H9 (cell line): ENCODE measurements at regions not wholly inside any gene's neighbourhood (a gene's known extent, or its start where the extent isn't known, plus 50 kb on each side); places are given as distances from the start of the nearest gene placed in this dataset.

Source experiments
- DNase-seq: peaks from one replicate; pipeline ENCODE4 v3.0.0-alpha.2; 2017
- H2AFZ ChIP-seq: one replicate; pipeline ENCODE4 v1.6.1; 2013; ENCODE audit warnings: mild to moderate bottlenecking, low read length, control low read depth, moderate library complexity
- H2AK5ac ChIP-seq: 2 replicates; pipeline ENCODE4 v1.6.1; 2013; ENCODE audit warnings: low read length, control low read depth, mixed read lengths; ENCODE audit not compliant: insufficient read length
- H2BK120ac ChIP-seq: one replicate; pipeline ENCODE4 v1.6.1; 2013; ENCODE audit warnings: low read depth, mild to moderate bottlenecking, low read length, control low read depth, inconsistent platforms; ENCODE audit not compliant: poor library complexity, severe bottlenecking
- H2BK12ac ChIP-seq: 2 replicates; pipeline ENCODE4 v1.6.1; 2013; ENCODE audit warnings: low read length, control low read depth, mixed read lengths, low read depth; ENCODE audit not compliant: insufficient read length
- H2BK15ac ChIP-seq: 2 replicates; pipeline ENCODE4 v1.6.1; 2013; ENCODE audit warnings: low read depth, low read length, control low read depth
- H2BK20ac ChIP-seq: one replicate; pipeline ENCODE4 v1.6.1; 2013; ENCODE audit warnings: low read depth, mild to moderate bottlenecking, low read length, control low read depth, inconsistent platforms; ENCODE audit not compliant: poor library complexity, severe bottlenecking
- H2BK5ac ChIP-seq: 2 replicates; pipeline ENCODE4 v1.6.1; 2013; ENCODE audit warnings: low read length, control low read depth, mixed read lengths; ENCODE audit not compliant: insufficient read length
- H3K14ac ChIP-seq: 2 replicates; pipeline ENCODE4 v1.6.1; 2013; ENCODE audit warnings: low read length, control low read depth; ENCODE audit not compliant: insufficient read depth
- H3K18ac ChIP-seq: 2 replicates; pipeline ENCODE4 v1.6.1; 2013; ENCODE audit warnings: low read depth, mild to moderate bottlenecking, mixed read lengths, low read length, control low read depth; ENCODE audit not compliant: insufficient read length
- H3K23ac ChIP-seq: 2 replicates; pipeline ENCODE4 v1.6.1; 2013; ENCODE audit warnings: low read length, control low read depth, mixed read lengths, low read depth; ENCODE audit not compliant: insufficient read length
- H3K23me2 ChIP-seq: 2 replicates; pipeline ENCODE4 v1.6.1; 2013; ENCODE audit warnings: low read depth, mild to moderate bottlenecking, mixed read lengths, low read length, control low read depth; ENCODE audit not compliant: insufficient read length, poor library complexity, severe bottlenecking
- H3K27ac ChIP-seq: 2 replicates; pipeline ENCODE4 v1.5.1; 2013; ENCODE audit warnings: low read length, control low read depth, mixed read lengths, low read depth; ENCODE audit not compliant: insufficient read length
- H3K27me3 ChIP-seq: 2 replicates; pipeline ENCODE4 v1.6.1; 2013; ENCODE audit warnings: low read length, control low read depth, inconsistent platforms; ENCODE audit not compliant: insufficient read depth
- H3K4ac ChIP-seq: 2 replicates; pipeline ENCODE4 v1.6.1; 2013; ENCODE audit warnings: low read depth, mild to moderate bottlenecking, control low read depth, inconsistent platforms, low read length, moderate library complexity
- H3K4me1 ChIP-seq: 2 replicates; pipeline ENCODE4 v1.6.1; 2013; ENCODE audit warnings: low read length, control low read depth, inconsistent platforms; ENCODE audit not compliant: insufficient read depth
- H3K4me2 ChIP-seq: 2 replicates; pipeline ENCODE4 v1.6.1; 2013; ENCODE audit warnings: low read length, control low read depth, mixed read lengths; ENCODE audit not compliant: insufficient read length, insufficient read depth
- H3K56ac ChIP-seq: 2 replicates; pipeline ENCODE4 v1.6.1; 2013; ENCODE audit warnings: low read depth, mild to moderate bottlenecking, mixed read lengths, low read length, control low read depth; ENCODE audit not compliant: insufficient read length
- H3K79me1 ChIP-seq: 2 replicates; pipeline ENCODE4 v1.6.1; 2013; ENCODE audit warnings: low read depth, mild to moderate bottlenecking, moderate library complexity, low read length, control low read depth, inconsistent platforms; ENCODE audit not compliant: insufficient read depth, poor library complexity, severe bottlenecking
- H3K79me2 ChIP-seq: 2 replicates; pipeline ENCODE4 v1.6.1; 2013; ENCODE audit warnings: low read length, control low read depth, inconsistent platforms; ENCODE audit not compliant: insufficient read depth
- H3K9ac ChIP-seq: 2 replicates; pipeline ENCODE4 v1.6.1; 2013; ENCODE audit warnings: low read length, control low read depth, mixed read lengths; ENCODE audit not compliant: insufficient read length; ENCODE audit errors: extremely low read depth
- H3K9me3 ChIP-seq: one replicate; pipeline ENCODE4 v1.6.1; 2013; ENCODE audit warnings: low read depth, low read length, inconsistent platforms; ENCODE audit not compliant: control insufficient read depth
- H3T11ph ChIP-seq: one replicate; pipeline ENCODE4 v1.6.1; 2013; ENCODE audit warnings: mild to moderate bottlenecking, low read length, control low read depth, inconsistent platforms
- H4K20me1 ChIP-seq: one replicate; pipeline ENCODE4 v1.6.1; 2013; ENCODE audit not compliant: control insufficient read depth, insufficient read length, insufficient read depth
- H4K5ac ChIP-seq: 2 replicates; pipeline ENCODE4 v1.6.1; 2013; ENCODE audit warnings: low read depth, mild to moderate bottlenecking, mixed read lengths, low read length, control low read depth; ENCODE audit not compliant: insufficient read length
- H4K8ac ChIP-seq: replicated peaks from 2 replicates; pipeline ENCODE4 v1.6.1; 2013; ENCODE audit warnings: low read length, control low read depth, mixed read lengths, low read depth; ENCODE audit not compliant: insufficient read length
- H4K91ac ChIP-seq: 2 replicates; pipeline ENCODE4 v1.6.1; 2013; ENCODE audit warnings: low read depth, mild to moderate bottlenecking, moderate library complexity, mixed read lengths, low read length, control low read depth; ENCODE audit not compliant: insufficient read length
- H3K27ac Mint-ChIP-seq, 3 experiments: 2 replicates in 2 of 3; 3 replicates in 1 of 3; pipeline ENCODE4 v1.8.0; 2020 to 2021; ENCODE audit warnings: mixed read lengths in 3 of 3, mild to moderate bottlenecking in 1 of 3, moderate library complexity in 1 of 3
- H3K27me3 Mint-ChIP-seq: 2 replicates; pipeline ENCODE4 v1.8.0; 2021; ENCODE audit warnings: low read depth, mild to moderate bottlenecking, moderate library complexity, mixed read lengths
- H3K36me3 Mint-ChIP-seq, 3 experiments: 2 replicates in 2 of 3; 3 replicates in 1 of 3; pipeline ENCODE4 v1.8.0; 2020 to 2021; ENCODE audit warnings: low read depth in 3 of 3, mixed read lengths in 3 of 3; ENCODE audit not compliant: insufficient read depth in 1 of 3
- H3K4me1 Mint-ChIP-seq, 2 experiments: 2 replicates each; pipeline ENCODE4 v1.8.0; 2020; ENCODE audit warnings: mixed read lengths in 2 of 2
- H3K4me3 Mint-ChIP-seq, 2 experiments: 2 replicates in 1 of 2; 3 replicates in 1 of 2; pipeline ENCODE4 v1.8.0; 2020 to 2021; ENCODE audit warnings: mild to moderate bottlenecking in 2 of 2, mixed read lengths in 2 of 2, moderate library complexity in 1 of 2
- H3K9me3 Mint-ChIP-seq, 2 experiments: 2 replicates in 1 of 2; 3 replicates in 1 of 2; pipeline ENCODE4 v1.8.0; 2020; ENCODE audit warnings: mild to moderate bottlenecking in 2 of 2, mixed read lengths in 2 of 2, moderate library complexity in 1 of 2
- TF ChIP-seq, protein P1 (sequence below): fragments of 200-600 bp; sonication (generic); conservative IDR thresholded peaks from 3 replicates; pipeline ENCODE4 v1.8.0; 2021; ENCODE audit warnings: antibody characterized with exemption, mild to moderate bottlenecking

DNA sequence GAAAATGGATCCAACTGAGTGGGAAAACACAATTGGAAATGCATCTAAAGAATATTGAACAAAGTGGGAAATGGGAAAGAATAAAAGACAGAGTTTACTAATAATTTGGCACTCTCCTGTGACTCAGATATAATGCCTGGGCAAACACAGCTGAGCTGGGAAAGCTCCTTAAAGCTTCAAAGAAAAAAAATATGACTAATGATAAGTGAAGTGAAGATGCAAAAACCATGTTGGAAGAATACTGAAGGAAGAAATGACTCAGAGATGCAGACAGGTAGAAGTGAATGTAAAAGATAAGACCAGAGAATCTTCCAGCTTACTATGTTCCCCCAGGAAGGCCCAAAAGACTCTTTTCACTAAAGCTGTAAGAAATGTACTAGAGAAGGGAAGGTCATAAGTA is 62.4 kb upstream of the FOXG1 start:
- no peak overlapping the region for H4K5ac ChIP-seq
- no peak overlapping the region for H2AK5ac ChIP-seq
- H3K79me2 ChIP-seq: no peaks in the 10 kb centered on the region
- no peak overlapping the region for H3K14ac ChIP-seq
- H3K9me3 ChIP-seq: no peaks in the 10 kb centered on the region
- H2BK120ac ChIP-seq: no peak overlapping the region
- no peak overlapping the region for H3T11ph ChIP-seq
- no peaks in the 10 kb centered on the region for H3K23me2 ChIP-seq
- no peak overlapping the region for H3K56ac ChIP-seq
- H3K27ac ChIP-seq: no peak overlapping the region
- no peaks in the 10 kb centered on the region for H3K4me1 ChIP-seq
- H3K79me1 ChIP-seq: no peaks in the 10 kb centered on the region
- no peak overlapping the region for H3K4me3 Mint-ChIP-seq
- peaks cover 1% of the 10 kb centered on the region; the same call in 1 of the 2 replicates for H3K27me3 Mint-ChIP-seq
- no peak overlapping the region for H2BK5ac ChIP-seq
- no peak overlapping the region for H2BK15ac ChIP-seq
- no peak overlapping the region for H2BK12ac ChIP-seq
- TF ChIP-seq, protein P1, sequence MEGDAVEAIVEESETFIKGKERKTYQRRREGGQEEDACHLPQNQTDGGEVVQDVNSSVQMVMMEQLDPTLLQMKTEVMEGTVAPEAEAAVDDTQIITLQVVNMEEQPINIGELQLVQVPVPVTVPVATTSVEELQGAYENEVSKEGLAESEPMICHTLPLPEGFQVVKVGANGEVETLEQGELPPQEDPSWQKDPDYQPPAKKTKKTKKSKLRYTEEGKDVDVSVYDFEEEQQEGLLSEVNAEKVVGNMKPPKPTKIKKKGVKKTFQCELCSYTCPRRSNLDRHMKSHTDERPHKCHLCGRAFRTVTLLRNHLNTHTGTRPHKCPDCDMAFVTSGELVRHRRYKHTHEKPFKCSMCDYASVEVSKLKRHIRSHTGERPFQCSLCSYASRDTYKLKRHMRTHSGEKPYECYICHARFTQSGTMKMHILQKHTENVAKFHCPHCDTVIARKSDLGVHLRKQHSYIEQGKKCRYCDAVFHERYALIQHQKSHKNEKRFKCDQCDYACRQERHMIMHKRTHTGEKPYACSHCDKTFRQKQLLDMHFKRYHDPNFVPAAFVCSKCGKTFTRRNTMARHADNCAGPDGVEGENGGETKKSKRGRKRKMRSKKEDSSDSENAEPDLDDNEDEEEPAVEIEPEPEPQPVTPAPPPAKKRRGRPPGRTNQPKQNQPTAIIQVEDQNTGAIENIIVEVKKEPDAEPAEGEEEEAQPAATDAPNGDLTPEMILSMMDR: no peak
- H3K23ac ChIP-seq: no peak overlapping the region
- no peaks in the 10 kb centered on the region for H3K27me3 ChIP-seq
- H3K4me1 Mint-ChIP-seq: no peaks in the 10 kb centered on the region
- H3K27ac Mint-ChIP-seq: no peak overlapping the region
- no peaks in the 10 kb centered on the region for H4K20me1 ChIP-seq
- H4K91ac ChIP-seq: no peak overlapping the region
- no peak for DNase-seq
- H3K9me3 Mint-ChIP-seq: no peaks in the 10 kb centered on the region
- H3K18ac ChIP-seq: no peak overlapping the region
- H3K36me3 Mint-ChIP-seq: no peaks in the 10 kb centered on the region
- H3K4me2 ChIP-seq: no peak overlapping the region
- no peak overlapping the region for H3K4ac ChIP-seq
- H4K8ac ChIP-seq: no peak overlapping the region
- H2BK20ac ChIP-seq: no peak overlapping the region
- no peak overlapping the region for H3K9ac ChIP-seq
- H2AFZ ChIP-seq: no peak overlapping the region
